PFSK-1 (cell line): ENCODE measurements at regions not wholly inside any gene's neighbourhood (a gene's known extent, or its start where the extent isn't known, plus 50 kb on each side); places are given as distances from the start of the nearest gene placed in this dataset.

Source experiments
- FOXP2 ChIP-seq: optimal IDR thresholded peaks from 2 replicates; pipeline ENCODE3; 2011; ENCODE audit warnings: borderline replicate concordance, control low read depth, inconsistent platforms; ENCODE audit not compliant: insufficient read depth; ENCODE audit errors: extremely low read length, extremely low read depth
- POLR2AphosphoS5 ChIP-seq: IDR thresholded peaks from 2 replicates; pipeline ENCODE4 v1.6.1; 2012; ENCODE audit warnings: low read depth, mild to moderate bottlenecking, control low read depth, low read length, moderate library complexity
- REST ChIP-seq, 2 experiments: IDR thresholded peaks; 2 replicates each; pipeline versions ENCODE4 v1.6.1 to v1.8.0; 2011 to 2012; ENCODE audit warnings: low read depth in 2 of 2, low read length in 2 of 2, control low read depth in 1 of 2, inconsistent platforms in 1 of 2, mild to moderate bottlenecking in 1 of 2, moderate library complexity in 1 of 2; ENCODE audit not compliant: insufficient read depth in 1 of 2
- SIN3A ChIP-seq: IDR thresholded peaks from 2 replicates; pipeline ENCODE4 v1.6.1; 2012; ENCODE audit warnings: mild to moderate bottlenecking, low read length, moderate library complexity, borderline replicate concordance; ENCODE audit not compliant: insufficient read depth
- TAF1 ChIP-seq: IDR thresholded peaks from 2 replicates; pipeline ENCODE4 v1.6.1; 2012; ENCODE audit warnings: low read length, control low read depth, borderline replicate concordance; ENCODE audit not compliant: insufficient read depth

GRCh38 chr1:238345837-238346236 lies 455.1 kb upstream of the ZP4 start:
- no peak for TF ChIP-seq SIN3A
- no peak for TF ChIP-seq FOXP2
- TF ChIP-seq TAF1: no peak
- no peak for TF ChIP-seq POLR2AphosphoS5
- TF ChIP-seq REST (IDR thresholded peaks at IDR 0.05; ENCODE audit: insufficient read depth in 1 of 2, low read depth in 2 of 2, low read length in 2 of 2): no peak

- no peak for TF ChIP-seq REST (IDR thresholded peaks at IDR 0.05; ENCODE audit: insufficient read depth in 1 of 2, low read depth in 2 of 2, low read length in 2 of 2)
- no peak for TF ChIP-seq POLR2AphosphoS5
- TF ChIP-seq TAF1: no peak
- no peak for TF ChIP-seq SIN3A
- no peak for TF ChIP-seq FOXP2
These were observed 453.1 kb upstream of the ZP4 start for GRCh38 chr1:238343852-238344251.

- TF ChIP-seq TAF1: no peak
- no peak for TF ChIP-seq POLR2AphosphoS5
These were observed 450.7 kb upstream of the ZP4 start for GRCh38 chr1:238341395-238341794.

GRCh38 chr1:238340989-238341388 lies 450.3 kb upstream of the ZP4 start:
- TF ChIP-seq FOXP2: no peak
- no peak for TF ChIP-seq POLR2AphosphoS5
- TF ChIP-seq SIN3A: no peak
- TF ChIP-seq TAF1: no peak
- no peak for TF ChIP-seq REST (IDR thresholded peaks at IDR 0.05; ENCODE audit: insufficient read depth in 1 of 2, low read depth in 2 of 2, low read length in 2 of 2)

GRCh38 chr1:238336531-238336930 lies 445.8 kb upstream of the ZP4 start:
- TF ChIP-seq TAF1 (peak; percentile 18; the same call in 1 of the 2 replicates), POLR2AphosphoS5 (no peak), REST (IDR thresholded peaks at IDR 0.05; ENCODE audit: insufficient read depth in 1 of 2, low read depth in 2 of 2, low read length in 2 of 2) (no peak), SIN3A (peak; percentile 64; the same call in 1 of the 2 replicates), FOXP2 (peak; percentile 10)

- no peak for TF ChIP-seq SIN3A
- no peak for TF ChIP-seq POLR2AphosphoS5
- no peak for TF ChIP-seq REST (IDR thresholded peaks at IDR 0.05; ENCODE audit: insufficient read depth in 1 of 2, low read depth in 2 of 2, low read length in 2 of 2)
- no peak for TF ChIP-seq TAF1
- TF ChIP-seq FOXP2: no peak
These were observed 443.4 kb upstream of the ZP4 start for GRCh38 chr1:238334170-238334569.
